K562 (cell line): ENCODE measurements at regions not wholly inside any gene's neighbourhood (a gene's known extent, or its start where the extent isn't known, plus 50 kb on each side); places are given as distances from the start of the nearest gene placed in this dataset.

ENCODE experiments used
- ATF7 ChIP-seq: fragments of 450-650 bp; IDR thresholded peaks from 2 replicates; pipeline ENCODE4 v1.7.1; 2014; ENCODE audit warnings: mild to moderate bottlenecking, moderate library complexity
- E2F5 ChIP-seq: sonication (generic); formaldehyde crosslinking; IDR thresholded peaks from 2 replicates; pipeline ENCODE4 v1.8.0; 2022; ENCODE audit warnings: mild to moderate bottlenecking, missing genetic modification reagents
- EP300 ChIP-seq: IDR thresholded peaks from 2 replicates; pipeline ENCODE4 v1.6.1; 2012; ENCODE audit warnings: low read length, improper control_type of control experiment
- FOXO4 ChIP-seq: fragments of 450-650 bp; formaldehyde crosslinking; IDR thresholded peaks from 2 replicates; pipeline ENCODE4 v1.4.0; 2020; ENCODE audit warnings: mild to moderate bottlenecking, moderate library complexity
- MAFG ChIP-seq: fragments of 450-650 bp; conservative IDR thresholded peaks from 2 replicates; pipeline ENCODE4 v1.6.1; 2016; ENCODE audit warnings: missing genetic modification characterization, missing compliant biosample characterization
- ZBTB9 ChIP-seq: fragments of 450-650 bp; formaldehyde crosslinking; IDR thresholded peaks from 2 replicates; pipeline ENCODE4 v1.4.0; 2020; ENCODE audit warnings: mild to moderate bottlenecking, moderate library complexity
- ZFP30 ChIP-seq: fragments of 250-450 bp; sonication (Bioruptor Pico); IDR thresholded peaks from 2 replicates; pipeline ENCODE4 v1.8.0; 2022; ENCODE audit warnings: moderate library complexity, mild to moderate bottlenecking, inconsistent platforms, borderline replicate concordance
- ZNF311 ChIP-seq: fragments of 250-450 bp; sonication (Bioruptor Pico); IDR thresholded peaks from 2 replicates; pipeline ENCODE4 v1.4.0; 2020; ENCODE audit warnings: mild to moderate bottlenecking, moderate library complexity

GRCh38 chr11:95714843-95715776 is 74.5 kb downstream of the FAM76B start (continued):
- TF ChIP-seq ZNF311, result no peak
- no peak for TF ChIP-seq EP300
- TF ChIP-seq ZFP30, result no peak
- TF ChIP-seq E2F5, result no peak
- no peak for TF ChIP-seq ZBTB9
- TF ChIP-seq FOXO4 (CRISPR knock-in tag), result no peak
- no peak for TF ChIP-seq ATF7
- TF ChIP-seq MAFG (tag), result no peak
